Endothelial cell of umbilical vein (primary cell): ENCODE measurements at regions not wholly inside any gene's neighbourhood (a gene's known extent, or its start where the extent isn't known, plus 50 kb on each side); places are given as distances from the start of the nearest gene placed in this dataset.

Experiments used
- BruUV-seq: library from RNA; stranded (reverse); fragments of 400-500 nt; replicated peaks from 2 replicates; lab custom pipeline; 2021; lab: Mats Ljungman, UMichigan
- CTCF ChIA-PET: fragments of 300-600, 350-600 bp; sonication (Branson Sonifier 250); formaldehyde crosslinking; loops from one replicate; lab custom pipeline; 2021; ENCODE audit warnings: antibody characterized with exemption, inconsistent platforms; lab: Charles Lee
- POLR2A ChIA-PET: fragments of 300-600, 350-600 bp; sonication (Branson Sonifier 250); formaldehyde crosslinking; loops from one replicate; lab custom pipeline; 2021; ENCODE audit warnings: antibody characterized with exemption, inconsistent platforms; lab: Charles Lee
- DNase-seq: peaks from one replicate; pipeline ENCODE4 v3.0.0-alpha.2; 2011; ENCODE audit warnings: low read depth, low spot score
- FAIRE-seq: peaks from 2 replicates; lab custom pipeline; 2011; peaks lifted over from hg19 to GRCh38; lab: Jason Lieb, UNC
- H2AFZ ChIP-seq: 2 replicates; pipeline ENCODE4 v1.6.0; 2012; ENCODE audit warnings: low read depth, low read length, control low read depth, inconsistent platforms
- H3K27ac ChIP-seq: 2 replicates; pipeline ENCODE4 v1.5.1; 2011; ENCODE audit warnings: low read depth, mild to moderate bottlenecking, control low read depth, low read length, moderate library complexity; ENCODE audit not compliant: insufficient read depth
- H3K27me3 ChIP-seq, 2 experiments: 2 replicates each; pipeline versions ENCODE4 v1.6.0 to v1.6.1; 2011; ENCODE audit warnings: low read length in 2 of 2, mixed read lengths in 1 of 2; ENCODE audit not compliant: control insufficient read depth in 2 of 2, insufficient read depth in 2 of 2
- H3K36me3 ChIP-seq, 2 experiments: 2 replicates in 1 of 2; 3 replicates in 1 of 2; pipeline ENCODE4 v1.5.1; 2011; ENCODE audit warnings: low read length in 2 of 2, mild to moderate bottlenecking in 1 of 2, moderate library complexity in 1 of 2; ENCODE audit not compliant: control insufficient read depth in 2 of 2, insufficient read depth in 2 of 2; ENCODE audit errors: extremely low read depth in 1 of 2
- H3K4me1 ChIP-seq: 3 replicates; pipeline ENCODE4 v1.5.1; 2011; ENCODE audit warnings: mild to moderate bottlenecking, low read length; ENCODE audit not compliant: control insufficient read depth, insufficient read depth; ENCODE audit errors: extremely low read depth
- H3K4me2 ChIP-seq: 2 replicates; pipeline ENCODE4 v1.6.1; 2011; ENCODE audit warnings: low read length, control low read depth, mixed read lengths; ENCODE audit not compliant: insufficient read depth
- H3K4me3 ChIP-seq, 3 experiments: fragments of 200-600 bp in 1 of 3; sonication (generic), shearing (Covaris generic) in 1 of 3; replicated peaks in 1 of 3; 2 replicates each; pipeline ENCODE4 v1.5.1; 2011 to 2016; ENCODE audit warnings: control low read depth in 3 of 3, low read length in 3 of 3, mild to moderate bottlenecking in 2 of 3, inconsistent platforms in 1 of 3, low read depth in 1 of 3, moderate library complexity in 1 of 3; ENCODE audit not compliant: insufficient read depth in 1 of 3
- H3K79me2 ChIP-seq: 2 replicates; pipeline ENCODE4 v1.6.0; 2012; ENCODE audit warnings: low read length, inconsistent platforms; ENCODE audit not compliant: control insufficient read depth, insufficient read depth
- H3K9ac ChIP-seq: replicated peaks from 2 replicates; pipeline ENCODE3; 2011; ENCODE audit warnings: low read length, control low read depth; ENCODE audit not compliant: insufficient read depth; ENCODE audit errors: extremely low read depth
- H3K9me1 ChIP-seq: replicated peaks from 3 replicates; pipeline ENCODE4 v1.6.0; 2011; ENCODE audit warnings: mild to moderate bottlenecking, low read length; ENCODE audit not compliant: control insufficient read depth, insufficient read depth; ENCODE audit errors: extremely low read depth
- H3K9me3 ChIP-seq: replicated peaks from 2 replicates; pipeline ENCODE4 v1.5.1; 2012; ENCODE audit warnings: low read length, inconsistent platforms; ENCODE audit not compliant: control insufficient read depth, insufficient read depth
- H4K20me1 ChIP-seq: replicated peaks from 2 replicates; pipeline ENCODE3; 2011; ENCODE audit warnings: mild to moderate bottlenecking, low read length; ENCODE audit not compliant: control insufficient read depth, insufficient read depth; ENCODE audit errors: extremely low read depth
- CTCF ChIP-seq, 2 donors: IDR thresholded peaks; 1 replicate in 1 of 2; 2 replicates in 1 of 2; pipeline ENCODE4 v1.5.1; 2011; ENCODE audit warnings: low read length in 2 of 2, mild to moderate bottlenecking in 2 of 2, moderate library complexity in 2 of 2, control low read depth in 1 of 2, inconsistent platforms in 1 of 2, low read depth in 1 of 2; ENCODE audit not compliant: insufficient read depth in 1 of 2; ENCODE audit errors: extremely low read depth in 1 of 2
- EZH2 ChIP-seq: IDR thresholded peaks from 2 replicates; pipeline ENCODE4 v1.6.1; 2012; ENCODE audit warnings: borderline replicate concordance, low read depth, mild to moderate bottlenecking, moderate library complexity, low read length, inconsistent platforms; ENCODE audit not compliant: severe bottlenecking
- FOS ChIP-seq: IDR thresholded peaks from 2 replicates; pipeline ENCODE4 v1.6.1; 2011; ENCODE audit warnings: mild to moderate bottlenecking, low read length, moderate library complexity, borderline replicate concordance; ENCODE audit not compliant: insufficient read depth
- GATA2 ChIP-seq: IDR thresholded peaks from 2 replicates; pipeline ENCODE4 v1.7.0; 2011; ENCODE audit warnings: low read depth, mild to moderate bottlenecking, moderate library complexity, mixed read lengths, low read length; ENCODE audit not compliant: insufficient read length, insufficient read depth
- JUN ChIP-seq: IDR thresholded peaks from 2 replicates; pipeline ENCODE4 v1.6.1; 2011; ENCODE audit warnings: borderline replicate concordance, low read depth; ENCODE audit not compliant: insufficient read length, insufficient read depth
- MAX ChIP-seq: IDR thresholded peaks from 2 replicates; pipeline ENCODE4 v1.6.1; 2011; ENCODE audit not compliant: insufficient read depth, insufficient read length
- MYC ChIP-seq: IDR thresholded peaks from one replicate; pipeline ENCODE4 v1.6.1; 2011; ENCODE audit warnings: mild to moderate bottlenecking, low read depth, low read length
- POLR2A ChIP-seq: IDR thresholded peaks from 2 replicates; pipeline ENCODE4 v1.6.1; 2012; ENCODE audit warnings: low read depth, mild to moderate bottlenecking, control low read depth, low read length
- POLR2AphosphoS5 ChIP-seq: IDR thresholded peaks from 2 replicates; pipeline ENCODE4 v1.6.1; 2012; ENCODE audit warnings: low read depth, mild to moderate bottlenecking, control low read depth, low read length, moderate library complexity; ENCODE audit not compliant: insufficient read depth
- dilution Hi-C: fragments of 300-500 bp; cut with MboI; formaldehyde crosslinking; loops from one replicate; pipeline ENCODE4 v1.15.0; 2019; ENCODE audit warnings: low sequenced_read_pairs; ENCODE audit not compliant: extremely low pct_ligation_motif_present
- intact Hi-C: fragments of 100-400 bp; cut with micrococcal nuclease; formaldehyde crosslinking; loops from one replicate; pipeline ENCODE4 v1.10.0; 2022

- DNase-seq (no peak), FAIRE-seq (no peak)
- ChIA-PET POLR2A (no interaction called here), CTCF (no interaction called here)
- dilution Hi-C loops (no loop called here), intact Hi-C loops (no loop called here)
- Histone ChIP-seq H2AFZ (no peak overlapping the region), H3K79me2 (no peaks in the 10 kb centered on the region), H3K4me2 (no peak overlapping the region), H3K4me1 (no peaks in the 10 kb centered on the region), H4K20me1 (no peaks in the 10 kb centered on the region), H3K9me3 (no peaks in the 10 kb centered on the region), H3K9me1 (no peaks in the 10 kb centered on the region), H3K36me3 (no peaks in the 10 kb centered on the region), H3K4me3 (no peak overlapping the region), H3K9ac (no peak overlapping the region), H3K27me3 (no peaks in the 10 kb centered on the region), H3K27ac (no peak overlapping the region)
- no TSS peak for BruUV-seq
- TF ChIP-seq POLR2AphosphoS5 (no peak), MAX (no peak), JUN (no peak), FOS (no peak), MYC (no peak), POLR2A (no peak), EZH2 (no peak), CTCF (IDR thresholded peaks at IDR 0.05; ENCODE audit: extremely low read depth in 1 of 2, insufficient read depth in 1 of 2, low read depth in 1 of 2, low read length in 2 of 2) (no peak), GATA2 (no peak)
Measured at GRCh38 chr11:37504060-37504611, 906.1 kb upstream of the RAG2 start.
